Erythroblast (primary cell): ENCODE measurements at regions not wholly inside any gene's neighbourhood (a gene's known extent, or its start where the extent isn't known, plus 50 kb on each side); places are given as distances from the start of the nearest gene placed in this dataset.

Source experiments
- DNase-seq, 2 experiments: peaks; one replicate each; lab custom pipeline; 2025; lab: John Stamatoyannopoulos, UW
- GATA1 ChIP-seq: IDR thresholded peaks from 2 replicates; pipeline ENCODE4 v1.6.1; 2011; ENCODE audit warnings: low read depth, mild to moderate bottlenecking, control low read depth, low read length, moderate library complexity
- POLR2A ChIP-seq: IDR thresholded peaks from 2 replicates; pipeline ENCODE4 v1.6.1; 2011; ENCODE audit warnings: mild to moderate bottlenecking, low read length

DNA sequence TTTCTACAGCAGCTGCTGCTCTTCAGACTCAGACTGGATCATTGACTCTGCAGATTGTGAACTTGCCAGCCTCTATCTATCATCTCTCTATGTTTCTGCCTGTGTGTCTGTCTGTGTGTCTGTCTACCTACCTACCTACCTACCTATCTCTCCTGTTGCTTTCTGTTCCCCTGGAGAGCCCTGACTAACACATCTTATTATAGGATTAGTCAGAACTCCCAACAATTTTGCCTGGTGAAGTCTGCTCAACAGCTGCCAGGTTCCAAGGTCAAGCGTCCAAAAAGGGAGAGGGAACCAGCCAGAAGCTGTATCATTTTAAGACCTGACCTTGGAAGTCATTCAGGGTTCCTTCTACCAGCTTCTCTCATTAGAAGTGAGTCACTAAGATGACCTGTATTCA, 579.0 kb upstream of the DPP6 start:
- TF ChIP-seq GATA1 (no peak), POLR2A (no peak)
- no peak for DNase-seq

DNA sequence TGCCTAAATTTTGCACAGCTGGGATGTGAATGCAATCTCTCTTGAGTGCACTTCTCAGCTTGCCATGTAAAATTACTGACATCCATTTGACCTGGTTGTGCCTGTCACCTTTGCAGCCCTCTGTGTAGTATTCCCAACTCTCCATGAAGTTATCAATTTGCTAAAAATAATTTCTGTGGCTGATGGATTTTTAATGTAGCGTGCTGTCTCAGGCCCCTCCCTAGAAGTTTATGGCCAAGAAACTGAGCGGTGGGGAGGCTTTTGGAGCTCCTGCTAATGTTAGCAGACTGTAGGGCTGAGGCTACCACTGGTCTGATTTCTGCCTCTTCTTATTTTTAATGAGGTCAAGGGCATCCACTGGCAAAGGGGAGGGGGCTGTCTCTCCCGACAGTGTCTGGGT, 577.0 kb upstream of the DPP6 start:
- no peak for TF ChIP-seq POLR2A
- TF ChIP-seq GATA1, result no peak
- no peak for DNase-seq

DNA sequence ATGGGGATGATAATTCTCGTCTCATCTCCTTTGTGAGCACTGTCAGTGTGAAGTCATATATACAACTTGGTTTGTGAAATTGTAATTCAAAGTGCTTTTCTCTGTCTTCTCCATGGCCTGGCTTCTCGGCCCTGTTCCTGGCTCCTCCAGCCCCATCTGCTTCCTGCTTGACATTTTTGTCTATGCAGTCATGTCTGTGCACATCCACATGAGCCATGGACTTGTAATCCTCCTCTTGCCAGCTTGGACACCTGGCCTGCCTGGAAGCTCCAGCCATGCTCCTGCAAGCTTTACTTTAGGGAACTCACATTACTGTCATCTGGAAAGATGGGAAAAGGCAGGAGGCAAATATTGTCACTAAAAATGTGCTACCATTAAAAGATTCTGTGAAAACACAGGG, 576.0 kb upstream of the DPP6 start:
- DNase-seq, result no peak
- no peak for TF ChIP-seq GATA1
- no peak for TF ChIP-seq POLR2A

DNA sequence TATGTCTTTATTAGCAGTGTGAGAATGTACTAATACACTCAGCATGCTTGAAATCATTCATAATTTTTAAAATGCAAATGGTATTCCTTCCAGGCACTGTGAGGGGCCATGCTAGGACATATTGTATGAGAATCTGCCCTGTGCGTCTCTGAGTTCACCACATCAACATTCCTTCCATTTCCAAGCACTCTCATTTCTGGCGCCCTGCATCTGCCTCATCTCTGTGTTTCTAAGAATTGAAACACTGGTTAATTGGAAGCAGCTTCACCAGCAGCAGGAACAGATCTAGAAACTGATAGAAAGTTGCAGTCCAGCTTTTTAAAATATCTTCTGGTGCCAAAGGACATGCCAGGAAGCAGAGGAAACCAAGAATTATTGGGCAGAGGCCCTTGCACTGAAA, 555.9 kb upstream of the DPP6 start:
- no peak for DNase-seq
- no peak for TF ChIP-seq POLR2A
- TF ChIP-seq GATA1, result no peak

DNA sequence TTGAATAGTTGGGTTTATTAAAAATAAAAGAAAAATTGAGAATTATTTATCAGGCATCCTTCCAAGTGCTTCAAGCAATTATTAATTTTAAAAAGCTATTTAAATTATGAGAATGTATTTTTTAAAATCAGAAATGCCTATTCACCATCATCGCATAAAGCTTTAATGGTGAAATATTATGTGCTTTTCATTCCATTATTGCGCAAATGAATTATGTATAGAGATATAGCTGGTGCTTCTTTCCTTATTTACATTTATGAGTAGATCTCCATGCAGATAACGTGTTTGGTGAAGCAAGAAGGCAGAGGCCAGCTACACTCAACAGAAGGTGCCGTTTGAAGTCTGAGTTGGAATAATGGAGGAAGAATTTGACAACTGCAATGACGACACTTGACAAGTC, 549.1 kb upstream of the DPP6 start:
- TF ChIP-seq POLR2A, result no peak
- no peak for TF ChIP-seq GATA1
- no peak for DNase-seq

DNA sequence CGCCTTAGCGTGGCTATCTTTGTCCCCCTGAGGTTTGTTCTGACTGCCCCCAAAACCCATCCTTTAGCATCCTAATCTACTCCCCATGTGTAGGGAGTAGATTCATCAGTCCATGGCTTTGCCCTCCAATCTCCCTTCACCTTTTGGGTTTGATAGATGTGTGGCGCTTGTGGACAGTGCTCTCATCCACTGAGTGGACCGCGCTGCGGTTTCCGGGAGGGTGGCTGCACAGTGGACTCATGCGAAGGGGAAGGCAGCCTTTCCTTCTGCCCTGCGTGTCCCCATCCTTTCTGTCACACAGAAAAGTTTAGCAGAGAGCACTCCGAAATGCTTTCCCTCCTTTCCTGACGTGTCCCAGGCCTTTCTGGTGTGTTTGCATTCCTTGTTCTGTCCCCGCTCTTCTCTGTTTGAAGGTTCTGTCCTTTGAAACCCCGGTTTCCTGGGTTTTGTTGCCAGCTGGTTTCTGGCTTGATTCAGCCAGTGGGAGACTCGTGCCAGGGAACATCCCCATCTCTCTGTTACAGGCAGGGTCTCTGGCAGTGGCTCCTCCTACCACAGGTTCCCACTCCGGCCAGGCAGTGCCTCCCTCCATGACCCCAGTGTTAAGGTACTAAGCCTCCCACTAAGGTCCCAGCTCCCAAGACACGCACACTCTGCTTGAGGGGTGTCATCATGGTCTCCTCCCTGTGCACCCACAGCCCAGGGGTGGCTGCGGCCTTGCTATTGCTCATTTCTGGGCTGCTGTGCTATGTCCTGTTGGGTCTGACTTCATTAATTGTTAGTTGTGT, 547.7 kb upstream of the DPP6 start:
- no peak for DNase-seq
- no peak for TF ChIP-seq GATA1
- no peak for TF ChIP-seq POLR2A

DNA sequence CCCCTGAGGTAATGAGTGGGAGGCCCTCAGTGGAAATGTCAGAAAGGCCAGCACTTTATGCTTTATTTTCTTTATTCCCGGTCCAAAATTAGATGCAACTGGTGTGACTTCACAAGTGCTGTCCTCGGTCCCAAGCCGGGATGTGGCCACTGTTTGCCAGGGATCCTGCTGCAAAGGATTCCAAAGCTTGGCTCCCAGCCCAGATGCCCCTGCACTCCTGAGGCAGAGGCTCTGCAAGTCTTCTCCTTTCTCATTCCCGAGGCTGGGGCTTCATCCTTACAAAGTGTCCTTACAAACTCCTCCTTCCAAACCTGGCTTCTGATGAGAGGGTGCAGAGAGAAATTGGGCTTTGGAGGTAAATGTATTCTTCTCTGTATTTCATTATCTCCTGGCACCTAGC, 544.3 kb upstream of the DPP6 start:
- TF ChIP-seq POLR2A, result no peak
- no peak for TF ChIP-seq GATA1
- DNase-seq, result no peak

DNA sequence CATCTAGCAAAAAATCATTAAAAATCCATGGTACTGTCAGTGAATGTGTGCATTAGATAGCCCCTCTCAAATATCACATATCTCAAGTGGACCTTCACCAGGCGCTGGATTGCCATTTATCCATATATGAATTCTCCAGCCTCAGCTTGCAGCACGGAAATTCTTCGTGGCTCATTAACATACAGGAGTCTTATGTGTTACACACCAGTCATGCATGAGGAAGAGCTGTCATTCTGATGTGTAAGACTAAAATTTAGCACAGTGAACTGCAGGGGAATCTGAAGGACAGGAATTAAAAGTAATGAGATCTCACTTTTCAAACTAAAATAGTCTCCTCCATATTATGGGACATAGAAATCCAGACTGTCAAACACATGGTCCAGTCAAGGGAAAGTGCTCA, 542.4 kb upstream of the DPP6 start:
- no peak for TF ChIP-seq POLR2A
- no peak for TF ChIP-seq GATA1
- DNase-seq, result no peak

DNA sequence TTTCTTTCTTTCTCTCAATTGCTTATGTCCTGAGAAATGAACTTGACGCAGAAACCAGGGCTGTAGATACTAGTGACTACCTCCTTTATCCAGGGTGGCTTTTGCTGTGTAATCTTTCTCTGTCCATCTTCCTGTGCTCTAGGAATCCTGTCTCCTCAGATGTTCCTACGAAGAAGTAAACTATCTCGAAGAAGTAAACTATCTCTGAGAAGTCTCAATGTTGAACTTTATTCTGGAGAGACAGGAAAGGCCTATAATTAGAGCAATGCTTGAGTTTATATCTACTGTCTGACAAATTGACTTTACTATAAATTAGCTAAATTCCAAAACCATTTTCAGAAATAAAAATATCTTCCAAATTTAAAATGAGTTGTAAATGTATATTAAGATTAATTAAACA, 541.5 kb upstream of the DPP6 start:
- TF ChIP-seq GATA1, result no peak
- TF ChIP-seq POLR2A, result no peak
- DNase-seq, result no peak

DNA sequence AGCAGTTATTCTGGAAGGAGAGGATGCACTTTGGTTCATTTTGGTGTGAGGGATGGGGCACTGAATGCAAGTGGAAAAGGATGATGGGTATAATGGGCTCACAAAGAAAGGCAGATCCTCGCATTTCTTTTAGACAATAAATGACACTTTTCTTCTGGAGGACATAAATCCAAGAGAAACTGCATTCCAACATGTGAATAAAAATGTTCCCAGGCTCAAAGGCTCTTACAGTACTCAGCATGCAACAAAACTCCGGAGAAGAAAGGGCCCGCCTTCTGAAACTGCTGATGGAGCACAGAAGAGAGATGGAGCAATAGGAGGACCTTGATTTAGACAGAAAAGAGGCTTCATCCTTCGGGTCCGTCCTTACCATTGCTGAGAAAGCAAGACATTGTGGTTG, 538.2 kb upstream of the DPP6 start:
- DNase-seq, result no peak
- no peak for TF ChIP-seq POLR2A
- no peak for TF ChIP-seq GATA1

DNA sequence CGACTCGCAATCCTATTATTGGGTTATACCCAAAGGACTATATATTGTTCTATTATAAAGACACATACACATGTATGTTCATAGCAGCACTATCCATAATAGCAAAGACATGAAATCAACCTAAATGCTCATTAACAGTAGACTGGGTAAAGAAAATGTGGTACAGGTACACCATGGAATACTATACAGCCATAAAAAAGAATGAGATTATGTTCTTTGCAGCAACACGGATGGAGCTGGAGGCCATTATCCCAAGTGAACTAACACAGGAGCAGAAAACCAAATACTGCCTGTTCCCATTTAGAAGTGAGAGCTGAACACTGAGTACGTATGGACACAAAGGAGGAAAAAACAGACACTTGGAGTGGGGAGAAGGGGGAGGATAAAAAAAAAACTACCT, 536.8 kb upstream of the DPP6 start:
- DNase-seq, result no peak
- no peak for TF ChIP-seq GATA1
- TF ChIP-seq POLR2A, result no peak

DNA sequence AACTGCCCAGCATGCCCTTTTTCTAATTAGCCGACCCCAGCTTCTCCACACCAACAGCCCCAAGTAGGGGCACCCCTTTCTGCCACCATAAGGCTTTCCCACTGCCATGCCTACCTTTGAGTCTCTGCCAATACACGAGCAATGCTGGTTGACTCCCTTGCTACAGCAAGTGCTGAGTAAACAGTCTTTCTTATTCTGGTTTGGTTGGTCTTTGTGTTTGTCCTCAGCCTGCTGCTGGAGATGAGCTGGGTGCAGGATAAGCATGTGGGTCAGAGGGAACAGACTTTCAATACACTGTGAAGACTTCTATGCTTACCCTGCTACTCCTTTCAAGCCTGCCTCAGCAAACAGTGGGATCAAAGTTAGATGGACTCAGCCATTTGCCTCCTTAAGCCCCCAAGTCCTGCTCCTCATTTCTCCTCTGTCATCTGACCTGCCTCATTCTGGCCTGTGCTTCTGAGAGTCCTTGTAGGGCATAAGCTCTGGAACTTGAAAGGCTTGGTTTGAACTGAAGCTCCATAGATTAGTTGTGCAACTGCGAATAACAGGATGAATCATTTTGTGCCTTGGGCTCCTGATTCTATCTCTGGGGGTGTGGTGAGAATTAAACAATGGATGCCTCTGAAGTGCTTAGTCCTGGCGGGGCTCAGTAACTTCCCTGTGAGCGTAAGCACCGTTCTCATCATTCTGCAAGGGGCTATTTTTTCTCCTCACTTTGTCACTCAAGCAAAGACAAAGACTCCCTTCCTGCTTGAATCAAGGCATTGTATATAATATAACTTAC, 533.8 kb upstream of the DPP6 start:
- TF ChIP-seq GATA1, result no peak
- TF ChIP-seq POLR2A, result no peak
- DNase-seq, result no peak

DNA sequence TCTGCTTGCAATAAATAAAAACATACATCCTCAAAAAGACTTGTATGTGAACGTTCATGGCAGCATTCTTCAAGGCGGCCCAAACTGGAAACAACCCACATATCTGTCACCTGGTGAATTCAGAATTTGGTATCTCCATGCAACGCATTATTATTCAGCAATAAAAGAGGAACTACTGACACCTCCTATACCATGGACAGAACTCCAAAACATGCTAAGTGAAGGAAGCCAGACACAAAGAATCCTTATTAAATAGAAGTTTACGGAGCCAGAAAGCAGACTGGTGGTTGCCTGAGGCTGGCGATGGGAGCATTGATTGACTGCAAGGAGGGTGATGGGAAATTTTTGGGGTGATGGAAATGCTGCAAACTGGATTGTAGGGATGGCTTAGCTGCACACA, 530.8 kb upstream of the DPP6 start:
- TF ChIP-seq POLR2A (no peak), GATA1 (no peak)
- DNase-seq, result no peak

DNA sequence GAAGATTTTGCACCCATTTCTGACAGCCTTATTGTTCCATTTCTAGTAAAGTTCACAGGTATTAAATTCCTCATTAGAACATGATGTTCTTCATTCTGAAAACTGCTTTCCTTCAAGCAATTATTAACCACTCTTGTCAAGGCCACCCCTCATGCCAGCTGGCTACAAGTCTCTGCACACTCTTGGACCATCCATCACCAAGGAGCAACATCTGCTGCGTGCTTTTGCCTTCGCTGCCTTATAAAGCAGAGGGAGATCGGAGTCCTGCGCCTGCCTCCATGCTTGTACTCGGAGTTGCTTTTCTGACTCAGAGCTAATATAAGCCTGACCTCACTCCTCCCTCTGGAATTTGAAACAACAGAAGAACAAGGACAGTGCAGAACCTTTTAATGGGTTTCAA, 529.9 kb upstream of the DPP6 start:
- TF ChIP-seq POLR2A, result no peak
- TF ChIP-seq GATA1, result no peak
- DNase-seq, result no peak

DNA sequence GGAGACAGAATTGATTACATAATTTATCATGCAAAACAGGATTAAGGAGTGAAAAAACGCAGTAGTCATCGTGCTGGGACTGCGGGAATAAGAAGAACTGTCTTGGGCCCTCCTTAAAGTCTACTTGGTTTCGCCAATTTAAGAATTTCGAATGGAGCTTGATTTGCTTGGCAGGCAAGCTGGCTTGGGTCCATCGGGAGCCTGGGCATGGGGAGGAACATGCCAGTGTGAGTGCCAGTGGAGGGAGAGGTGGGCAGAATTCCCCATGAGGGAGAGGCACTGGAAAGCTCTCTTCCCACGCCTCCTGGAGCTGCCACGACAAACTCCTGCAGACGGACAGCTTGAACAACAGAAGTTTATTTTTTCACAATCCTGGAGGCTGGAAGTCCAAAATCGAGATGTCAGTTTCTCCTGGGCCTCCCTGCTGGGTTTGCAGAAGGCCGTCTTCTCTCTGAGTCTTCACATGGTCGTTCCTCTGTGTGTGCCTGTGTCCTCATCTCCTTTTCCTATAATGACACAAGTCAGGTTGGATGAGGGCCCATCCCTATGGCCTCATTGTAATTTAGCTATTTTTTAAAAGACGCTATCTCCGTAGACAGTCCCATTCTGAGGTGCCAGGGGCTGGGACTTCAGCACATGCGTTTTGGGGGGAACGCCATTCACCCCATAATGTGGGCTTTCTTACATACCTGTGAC, 528.7 kb upstream of the DPP6 start:
- no peak for DNase-seq
- no peak for TF ChIP-seq GATA1
- TF ChIP-seq POLR2A, result no peak
